Esophagus muscularis mucosa (tissue), 4 donors: ENCODE measurements at regions not wholly inside any gene's neighbourhood (a gene's known extent, or its start where the extent isn't known, plus 50 kb on each side); places are given as distances from the start of the nearest gene placed in this dataset.
"Not testable (repeated sequence)": the region's sequence is repeated elsewhere in the genome, so short reads cannot be mapped to it uniquely, and the experiment has no call there.

Source experiments
- DNase-seq: peaks from one replicate; pipeline ENCODE4 v3.0.0-alpha.2; 2017; ENCODE audit errors: extremely low spot score
- H3K27ac ChIP-seq, 4 donors: fragments of 200-600 bp; sonication (generic); replicated peaks in 1 of 4; 1 replicate in 3 of 4; 2 replicates in 1 of 4; pipeline ENCODE4 v1.5.1; 2016 to 2019; ENCODE audit warnings: mild to moderate bottlenecking in 1 of 4
- H3K27me3 ChIP-seq, 4 donors: fragments of 200-600 bp; sonication (generic); one replicate each; pipeline versions ENCODE4 v1.5.1 to v1.6.0; 2016 to 2019
- H3K36me3 ChIP-seq, 4 donors: fragments of 200-600 bp; sonication (generic); one replicate each; pipeline ENCODE4 v1.5.1; 2016 to 2019
- H3K4me1 ChIP-seq, 4 donors: fragments of 200-600 bp; sonication (generic); one replicate each; pipeline ENCODE4 v1.5.1; 2016 to 2019
- H3K4me3 ChIP-seq, 4 donors: fragments of 200-600 bp; sonication (generic); 1 replicate in 2 of 4; 2 replicates in 2 of 4; pipeline ENCODE4 v1.5.1; 2016 to 2019; ENCODE audit warnings: mild to moderate bottlenecking in 4 of 4, moderate library complexity in 1 of 4
- H3K9me3 ChIP-seq, 4 donors: fragments of 200-600 bp; sonication (generic); 1 replicate in 3 of 4; 2 replicates in 1 of 4; pipeline ENCODE4 v1.5.1; 2016 to 2019
- EP300 ChIP-seq: sonication (generic); formaldehyde crosslinking; IDR thresholded peaks from one replicate; pipeline ENCODE4 v1.6.1; 2017; ENCODE audit warnings: antibody characterized with exemption
- POLR2A ChIP-seq: fragments of 450-650 bp; IDR thresholded peaks from one replicate; pipeline ENCODE4 v1.6.1; 2017; ENCODE audit warnings: antibody characterized with exemption, moderate library complexity, mild to moderate bottlenecking, low read depth
- POLR2AphosphoS5 ChIP-seq, 2 donors: sonication (generic); formaldehyde crosslinking; IDR thresholded peaks; one replicate each; pipeline ENCODE4 v1.6.1; 2017; ENCODE audit warnings: antibody characterized with exemption in 2 of 2
- WGBS: methylation state at CpG from one replicate; pipeline ENCODE4 v1.1.5; 2018; 5-methylcytosine and 5-hydroxymethylcytosine counted together
- intact Hi-C: fragments of 100-400 bp; cut with DNase I; formaldehyde crosslinking; loops from one replicate; pipeline ENCODE4 v1.15.1; 2023
- TF ChIP-seq, protein P1 (sequence below), 3 experiments: fragments of 200-600 bp in 2 of 3; fragments of 450-650 bp in 1 of 3; sonication (generic) in 2 of 3; IDR thresholded peaks; one replicate each; pipeline ENCODE4 v1.5.1; 2017 to 2019; ENCODE audit warnings: antibody characterized with exemption in 3 of 3, mild to moderate bottlenecking in 2 of 3, moderate library complexity in 1 of 3

DNA sequence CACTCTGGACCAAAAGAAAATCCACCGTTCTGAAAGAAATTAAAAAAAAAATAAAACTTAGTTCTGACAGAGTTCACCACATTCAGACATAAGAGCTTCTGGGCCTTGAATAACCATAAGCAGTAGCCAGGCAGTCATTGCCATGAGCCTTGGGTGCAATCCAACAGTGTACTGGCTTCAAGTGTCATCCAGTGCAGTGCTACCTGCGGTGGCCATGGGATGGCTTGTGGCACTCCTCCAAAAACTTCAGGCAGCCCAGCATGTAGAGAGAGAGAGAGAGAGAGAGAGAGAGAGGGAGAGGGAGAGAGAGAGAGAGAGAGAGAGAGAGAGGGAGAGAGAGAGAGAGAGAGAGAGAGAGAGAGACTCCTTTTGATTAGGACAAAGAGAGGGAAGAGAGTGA, 208.5 kb downstream of the SPIN4 start:
- H3K27me3 ChIP-seq, result not testable (repeated sequence)

DNA sequence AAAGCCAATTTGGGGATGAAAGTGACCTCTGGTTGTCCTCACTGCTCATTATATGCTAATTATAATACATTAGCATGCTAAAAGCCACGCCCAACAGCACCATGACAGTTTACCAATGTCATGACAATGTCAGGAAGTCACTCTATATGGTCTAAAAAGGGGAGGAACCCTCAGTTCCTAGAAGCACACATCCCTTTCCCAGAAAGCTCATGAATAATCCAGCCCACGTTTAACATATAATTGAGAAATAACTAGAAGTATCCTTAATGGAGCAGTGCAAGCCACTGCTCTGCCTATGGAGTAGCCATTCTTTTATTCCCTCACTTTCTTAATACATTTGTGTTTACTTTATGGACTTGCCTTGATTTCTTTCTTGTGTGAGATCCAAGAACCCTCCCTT, 215.3 kb downstream of the SPIN4 start:
- intact Hi-C loops, H3K27ac ChIP-seq: not testable (repeated sequence)
- WGBS, result no CpG with 5 or more reads among the region's 2 CpGs

More for the DNA sequence above, 208.5 kb downstream of the SPIN4 start:
- H3K27ac ChIP-seq, intact Hi-C loops, H3K36me3 ChIP-seq, H3K4me1 ChIP-seq, H3K4me3 ChIP-seq, DNase-seq, H3K9me3 ChIP-seq: not testable (repeated sequence)
- WGBS, result no CpG with 5 or more reads among the region's 2 CpGs

DNA sequence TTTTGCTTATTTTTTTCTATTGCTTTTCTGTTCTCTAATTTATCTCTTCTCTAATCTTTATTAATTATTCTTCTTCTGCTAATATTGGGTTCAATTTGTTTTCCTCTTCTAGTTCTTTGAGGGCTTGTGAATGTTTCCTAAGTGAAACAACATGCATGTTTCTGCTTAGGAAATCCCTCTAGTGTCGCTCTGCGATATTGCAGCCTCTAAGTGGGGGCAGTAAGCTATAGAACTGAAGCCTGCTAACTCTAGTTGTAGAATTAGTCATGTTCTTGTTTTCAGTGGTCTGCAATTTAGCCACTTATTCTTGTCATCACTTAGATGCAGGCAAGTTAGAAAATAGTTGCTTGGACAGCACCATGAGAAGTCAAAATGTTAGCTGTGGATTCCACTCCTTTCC, 222.6 kb downstream of the SPIN4 start:
- no peak for TF ChIP-seq EP300
- TF ChIP-seq, protein P1, sequence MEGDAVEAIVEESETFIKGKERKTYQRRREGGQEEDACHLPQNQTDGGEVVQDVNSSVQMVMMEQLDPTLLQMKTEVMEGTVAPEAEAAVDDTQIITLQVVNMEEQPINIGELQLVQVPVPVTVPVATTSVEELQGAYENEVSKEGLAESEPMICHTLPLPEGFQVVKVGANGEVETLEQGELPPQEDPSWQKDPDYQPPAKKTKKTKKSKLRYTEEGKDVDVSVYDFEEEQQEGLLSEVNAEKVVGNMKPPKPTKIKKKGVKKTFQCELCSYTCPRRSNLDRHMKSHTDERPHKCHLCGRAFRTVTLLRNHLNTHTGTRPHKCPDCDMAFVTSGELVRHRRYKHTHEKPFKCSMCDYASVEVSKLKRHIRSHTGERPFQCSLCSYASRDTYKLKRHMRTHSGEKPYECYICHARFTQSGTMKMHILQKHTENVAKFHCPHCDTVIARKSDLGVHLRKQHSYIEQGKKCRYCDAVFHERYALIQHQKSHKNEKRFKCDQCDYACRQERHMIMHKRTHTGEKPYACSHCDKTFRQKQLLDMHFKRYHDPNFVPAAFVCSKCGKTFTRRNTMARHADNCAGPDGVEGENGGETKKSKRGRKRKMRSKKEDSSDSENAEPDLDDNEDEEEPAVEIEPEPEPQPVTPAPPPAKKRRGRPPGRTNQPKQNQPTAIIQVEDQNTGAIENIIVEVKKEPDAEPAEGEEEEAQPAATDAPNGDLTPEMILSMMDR (IDR thresholded peaks at IDR 0.05), result peak; percentile 24 to 37 (median 36)
- TF ChIP-seq POLR2AphosphoS5 (IDR thresholded peaks at IDR 0.05), result no peak
- intact Hi-C loops, result no loop called here
- H3K36me3 ChIP-seq, result no peaks in the 10 kb centered on the region
- H3K27ac ChIP-seq, result no peak overlapping the region
- no peaks in the 10 kb centered on the region for H3K27me3 ChIP-seq
- H3K9me3 ChIP-seq, result no peaks in the 10 kb centered on the region
- DNase-seq, result no peak
- no peaks in the 10 kb centered on the region for H3K4me1 ChIP-seq
- H3K4me3 ChIP-seq, result no peak overlapping the region
- WGBS, result 0% methylated on average over 2 of the region's 2 CpGs

More for the DNA sequence above, 215.3 kb downstream of the SPIN4 start:
- not testable (repeated sequence) for H3K4me3 ChIP-seq, H3K4me1 ChIP-seq, H3K9me3 ChIP-seq, H3K36me3 ChIP-seq, H3K27me3 ChIP-seq, DNase-seq

DNA sequence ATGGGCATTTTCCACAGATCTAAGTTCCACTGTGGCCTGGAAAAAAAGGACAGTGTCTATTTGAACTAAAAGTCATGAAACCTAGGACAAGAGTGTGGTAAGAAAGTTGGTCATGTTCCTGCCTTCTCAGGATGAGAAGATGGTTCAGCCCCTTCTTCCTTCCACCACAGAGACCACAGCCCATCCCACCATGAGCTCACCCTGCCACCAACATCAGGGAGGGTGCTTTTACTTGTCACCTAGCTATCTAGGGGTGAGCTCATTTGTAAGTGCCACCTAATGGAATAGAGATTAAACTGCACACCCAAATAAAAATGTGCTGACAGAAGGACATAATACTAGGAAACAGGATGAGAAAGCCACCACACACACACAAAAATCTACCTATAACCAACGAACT, 235.9 kb downstream of the SPIN4 start:
- Histone ChIP-seq H3K9me3 (no peaks in the 10 kb centered on the region), H3K27me3 (no peaks in the 10 kb centered on the region), H3K4me3 (no peak overlapping the region), H3K36me3 (no peaks in the 10 kb centered on the region), H3K27ac (no peak overlapping the region), H3K4me1 (no peaks in the 10 kb centered on the region)
- TF ChIP-seq EP300 (no peak), POLR2A (no peak), POLR2AphosphoS5 (IDR thresholded peaks at IDR 0.05) (no peak)
- TF ChIP-seq, protein P1 (IDR thresholded peaks at IDR 0.05), result no peak
- intact Hi-C loops, result no loop called here
- DNase-seq, result no peak
- 12% methylated on average over 1 of the region's 1 CpG for WGBS

DNA sequence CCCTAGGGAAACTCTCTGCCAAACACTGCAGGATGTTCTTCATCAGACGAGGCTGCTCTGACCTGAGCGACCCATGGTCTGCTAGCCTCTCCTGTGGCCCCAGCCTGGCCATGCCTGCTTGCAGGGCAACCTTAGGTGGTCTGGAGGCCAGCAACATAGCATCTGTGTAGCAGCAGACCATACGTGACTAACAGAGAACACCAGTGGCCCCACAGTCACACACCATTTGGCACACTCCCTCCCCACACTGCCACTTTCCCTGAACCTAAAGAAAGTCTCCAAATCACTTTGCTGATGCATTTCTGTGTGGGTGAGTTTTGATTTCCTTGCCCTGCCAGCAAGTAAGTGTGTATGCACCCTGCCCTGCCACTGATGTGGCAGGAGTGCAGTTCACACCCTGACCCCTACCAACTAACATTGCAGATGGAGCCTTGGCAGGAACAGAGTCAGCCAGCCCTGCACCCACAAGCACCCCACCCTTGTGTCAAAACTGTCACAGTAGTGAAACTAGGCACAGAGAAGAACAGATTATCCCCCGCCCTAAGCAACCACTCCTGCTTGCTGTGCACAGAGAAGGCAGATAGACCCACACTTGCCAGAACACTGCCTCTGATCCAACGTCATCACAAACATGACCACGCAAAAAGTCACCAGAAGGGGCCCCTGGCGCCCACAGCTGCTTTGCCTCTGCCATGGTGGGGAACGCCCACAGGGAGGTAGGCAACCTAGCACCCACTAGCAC, 249.1 kb downstream of the SPIN4 start:
- Histone ChIP-seq H3K27me3 (no peaks in the 10 kb centered on the region), H3K4me3 (no peak overlapping the region), H3K9me3 (peaks cover 0 to 12% (median 0%) of the 10 kb centered on the region in 4 donors), H3K27ac (no peak overlapping the region), H3K36me3 (no peaks in the 10 kb centered on the region), H3K4me1 (no peaks in the 10 kb centered on the region)
- no peak for DNase-seq
- intact Hi-C loops, result no loop called here
- WGBS, result 71% methylated on average over 8 of the region's 8 CpGs
- TF ChIP-seq POLR2AphosphoS5 (IDR thresholded peaks at IDR 0.05) (no peak), POLR2A (no peak)

DNA sequence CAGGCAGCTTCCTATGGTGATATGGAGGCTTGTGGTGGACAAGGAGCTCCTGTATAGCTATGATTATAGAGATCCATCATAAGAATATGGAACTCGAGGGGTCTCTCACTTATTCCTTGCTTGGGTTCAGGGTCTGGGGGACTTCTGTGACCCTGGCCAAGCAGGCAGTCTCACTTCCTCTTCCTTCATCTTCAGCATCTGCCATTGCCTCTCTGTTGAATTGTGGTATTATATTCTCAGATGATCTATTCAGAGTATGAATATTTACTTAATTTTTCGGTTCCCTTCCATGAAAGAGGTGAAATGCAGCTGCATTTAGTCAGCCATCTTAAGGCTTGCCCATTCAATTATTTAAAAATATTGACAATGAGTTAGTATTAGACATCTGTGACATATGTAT, 292.9 kb downstream of the SPIN4 start:
- Histone ChIP-seq H3K4me3 (no peak overlapping the region), H3K4me1 (no peaks in the 10 kb centered on the region), H3K9me3 (peaks cover 0 to 9% (median 0%) of the 10 kb centered on the region in 4 donors), H3K36me3 (no peaks in the 10 kb centered on the region), H3K27ac (no peak overlapping the region), H3K27me3 (no peaks in the 10 kb centered on the region)
- intact Hi-C loops, result no loop called here
- no peak for DNase-seq
- TF ChIP-seq POLR2AphosphoS5 (IDR thresholded peaks at IDR 0.05), result no peak
- no peak for TF ChIP-seq POLR2A
- TF ChIP-seq, protein P1 (IDR thresholded peaks at IDR 0.05), result no peak
- no peak for TF ChIP-seq EP300
- WGBS, result 24% methylated on average over 2 of the region's 2 CpGs
